ENCODE measurements at regions not wholly inside any gene's neighbourhood (a gene's known extent, or its start where the extent isn't known, plus 50 kb on each side); places are given as distances from the start of the nearest gene placed in this dataset.

GRCh38 chr6:9409126-9409525 lies 973.8 kb upstream of the SLC35B3 start:
- no peak for DNase-seq (ENCODE audit: low read depth in 2 of 2)

DNA sequence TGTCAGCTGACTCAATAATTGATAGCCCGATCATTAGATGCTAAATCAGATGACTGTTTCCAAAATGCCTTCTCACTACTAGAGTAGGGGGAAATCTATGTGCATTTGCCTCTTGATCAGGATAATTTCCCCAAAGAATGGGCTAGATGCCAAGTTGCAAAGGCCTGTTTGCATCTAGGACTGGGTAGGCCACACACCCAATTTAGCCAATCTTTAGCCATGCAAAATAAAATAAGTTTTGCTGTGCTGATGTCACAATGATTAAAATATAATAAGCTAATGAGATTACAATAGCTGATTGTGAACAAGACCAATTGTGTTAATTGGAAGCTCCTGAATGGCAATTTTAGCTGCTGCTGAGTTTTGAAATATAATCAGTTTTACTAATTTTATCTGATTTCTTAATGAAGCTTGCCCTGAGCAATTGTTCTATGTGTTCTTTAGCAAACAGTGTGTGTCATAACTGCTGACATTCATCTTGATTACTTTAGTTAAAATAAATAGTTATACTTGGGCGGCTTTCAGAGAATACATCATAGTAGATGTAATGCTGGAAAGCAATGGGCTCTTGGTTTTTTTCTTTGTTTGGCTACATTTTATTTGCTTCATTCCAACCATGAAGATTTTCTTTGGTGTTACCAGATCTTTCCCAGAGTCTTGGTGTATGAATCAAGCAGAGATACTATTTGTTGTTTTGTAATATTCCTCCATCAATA lies 973.2 kb upstream of the SLC35B3 start:
- no peak for DNase-seq (ENCODE audit: low read depth in 2 of 2)

GRCh38 chr6:9405825-9406224 lies 970.5 kb upstream of the SLC35B3 start:
- peak; percentile 18 to 54 for DNase-seq (ENCODE audit: low read depth in 2 of 2)

- DNase-seq (ENCODE audit: low read depth in 2 of 2), result peak in 1 of 2 donors; percentile 57
Measured at GRCh38 chr6:9405369-9405768, 970.0 kb upstream of the SLC35B3 start.

- DNase-seq (ENCODE audit: low read depth in 2 of 2), result no peak
Measured at GRCh38 chr6:9404351-9405146, 969.2 kb upstream of the SLC35B3 start.

GRCh38 chr6:9403736-9404135 lies 968.4 kb upstream of the SLC35B3 start:
- no peak for DNase-seq (ENCODE audit: low read depth in 2 of 2)

- DNase-seq (ENCODE audit: low read depth in 2 of 2), result no peak
Measured at GRCh38 chr6:9401960-9402359, 966.6 kb upstream of the SLC35B3 start.

DNA sequence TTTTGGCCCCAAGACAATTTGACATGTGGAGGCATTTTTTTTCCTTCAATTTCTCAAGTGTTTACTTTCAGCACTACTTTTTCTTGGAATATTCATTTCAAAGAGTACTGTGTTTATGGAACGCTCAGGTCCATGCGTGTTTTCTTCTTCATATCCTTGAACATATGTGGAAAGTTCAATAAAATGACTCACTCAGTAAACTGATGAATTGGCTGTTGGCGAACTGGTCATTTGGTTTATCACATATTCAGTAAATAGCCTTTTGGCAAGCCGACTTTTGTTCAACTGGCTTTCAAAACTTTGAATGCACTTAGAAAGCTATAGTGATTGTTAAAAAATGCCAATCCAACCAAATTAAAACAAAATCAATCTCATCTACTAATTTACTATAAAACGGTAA lies 964.6 kb upstream of the SLC35B3 start:
- no peak for DNase-seq (ENCODE audit: low read depth in 2 of 2)

GRCh38 chr6:9398767-9399373 lies 963.5 kb upstream of the SLC35B3 start:
- peak in 1 of 2 donors; percentile 25 for DNase-seq (ENCODE audit: low read depth in 2 of 2)

GRCh38 chr6:9398071-9398766 lies 962.9 kb upstream of the SLC35B3 start:
- peak; percentile 52 to 53 for DNase-seq (ENCODE audit: low read depth in 2 of 2)

- no peak for DNase-seq (ENCODE audit: low read depth in 2 of 2)
Measured at GRCh38 chr6:9388596-9388995, 953.3 kb upstream of the SLC35B3 start.

DNA sequence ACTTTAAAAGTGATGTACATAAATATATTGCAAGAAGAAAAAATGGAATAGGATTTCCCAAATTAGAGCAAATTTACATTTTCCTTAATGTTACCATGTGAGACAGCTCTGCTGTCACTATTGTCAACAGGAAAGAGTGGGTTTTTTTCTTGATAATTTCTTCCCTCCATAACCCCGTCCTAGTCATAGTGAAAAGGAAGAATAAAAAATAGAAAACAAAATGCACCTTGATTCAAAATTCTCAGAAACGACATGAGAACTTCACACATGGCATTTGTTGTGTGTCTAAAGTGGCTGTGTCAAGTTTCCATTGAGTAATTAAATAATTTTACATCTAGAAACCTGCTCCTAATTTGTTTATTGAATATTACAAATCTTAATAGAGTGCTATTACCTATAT lies 945.2 kb upstream of the SLC35B3 start:
- DNase-seq (ENCODE audit: low read depth in 2 of 2), result no peak

DNA sequence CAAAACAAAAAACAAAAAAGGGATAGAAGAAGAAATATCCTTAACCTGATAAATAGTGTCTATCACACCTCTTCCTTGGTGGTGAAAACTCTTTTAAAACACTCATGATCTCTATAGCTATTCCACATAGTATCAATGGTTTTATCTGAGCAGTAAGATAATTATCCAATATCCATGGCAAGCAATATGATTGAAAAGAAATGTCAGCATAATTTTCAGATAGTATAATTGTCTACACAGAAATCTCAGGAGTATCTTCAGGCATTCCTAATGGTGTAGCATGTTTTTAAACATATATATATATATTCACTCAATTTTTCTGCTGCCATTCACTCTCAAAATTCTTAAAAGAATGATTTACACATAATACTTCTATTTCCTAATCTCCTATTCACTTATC lies 938.0 kb upstream of the SLC35B3 start:
- DNase-seq (ENCODE audit: low read depth in 2 of 2), result no peak

- DNase-seq (ENCODE audit: low read depth in 2 of 2), result no peak
Measured at GRCh38 chr6:9370480-9370879, 935.1 kb upstream of the SLC35B3 start.

- no peak for DNase-seq (ENCODE audit: low read depth in 2 of 2)
Measured at GRCh38 chr6:9365378-9365777, 930.0 kb upstream of the SLC35B3 start.

DNA sequence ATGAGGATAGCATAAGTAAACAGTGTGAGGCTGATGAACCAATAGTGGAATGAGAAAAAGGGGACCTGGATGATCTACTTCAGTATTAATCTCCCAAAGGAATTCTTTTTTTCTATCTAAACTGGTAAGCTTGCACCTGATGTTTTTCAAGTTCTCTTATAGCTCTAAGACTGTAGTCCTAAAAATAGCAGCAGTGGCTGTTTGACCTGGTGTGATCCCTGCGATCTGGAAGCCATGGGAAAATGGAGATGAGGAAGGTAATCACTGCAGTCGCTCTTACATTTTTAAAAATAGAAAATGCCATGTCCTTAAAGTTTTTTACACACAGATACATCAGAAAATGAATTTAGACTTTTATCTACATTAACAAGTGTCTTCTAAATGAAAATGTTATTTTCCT lies 926.4 kb upstream of the SLC35B3 start:
- no peak for DNase-seq (ENCODE audit: low read depth in 2 of 2)

DNA sequence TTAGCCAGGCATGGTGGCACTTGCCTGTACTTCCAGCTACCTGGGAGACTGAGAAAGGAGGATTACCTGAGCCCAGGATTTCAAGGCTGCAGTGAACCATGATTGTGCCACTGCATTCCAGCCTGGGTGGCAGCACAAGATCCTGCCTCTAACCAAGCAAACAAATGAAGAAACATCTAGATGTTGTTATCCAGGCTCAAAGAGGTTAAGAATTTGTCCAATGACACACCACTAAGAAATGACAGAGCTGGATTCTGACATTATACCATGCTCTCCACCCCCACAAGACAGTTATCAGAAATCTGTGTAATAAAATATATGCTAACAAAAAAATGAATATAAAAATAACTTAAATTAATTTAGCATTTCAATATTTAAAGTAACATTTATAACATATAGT lies 925.5 kb upstream of the SLC35B3 start:
- DNase-seq (ENCODE audit: low read depth in 2 of 2), result no peak

DNA sequence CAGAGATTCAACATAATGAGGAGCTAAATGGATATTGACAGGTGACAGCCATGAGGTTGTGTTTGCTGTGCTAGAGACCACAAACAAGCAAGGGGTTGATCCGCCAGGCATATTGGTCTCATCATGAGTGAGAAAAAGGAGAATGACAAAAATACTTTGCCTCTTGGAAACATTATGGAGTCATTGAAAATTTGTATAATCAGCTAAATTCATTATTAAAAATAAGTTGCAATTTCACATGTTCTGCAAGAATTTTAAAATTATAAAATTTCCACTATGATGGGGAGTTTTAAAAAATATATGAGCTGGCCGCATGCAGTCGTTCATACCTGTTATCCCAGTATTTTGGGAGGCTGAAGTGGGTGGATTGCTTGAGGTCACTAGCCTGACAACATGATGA lies 912.3 kb upstream of the SLC35B3 start:
- no peak for DNase-seq (ENCODE audit: low read depth in 2 of 2)

GRCh38 chr6:9346923-9347322 lies 911.6 kb upstream of the SLC35B3 start:
- no peak for DNase-seq (ENCODE audit: low read depth in 2 of 2)

DNA sequence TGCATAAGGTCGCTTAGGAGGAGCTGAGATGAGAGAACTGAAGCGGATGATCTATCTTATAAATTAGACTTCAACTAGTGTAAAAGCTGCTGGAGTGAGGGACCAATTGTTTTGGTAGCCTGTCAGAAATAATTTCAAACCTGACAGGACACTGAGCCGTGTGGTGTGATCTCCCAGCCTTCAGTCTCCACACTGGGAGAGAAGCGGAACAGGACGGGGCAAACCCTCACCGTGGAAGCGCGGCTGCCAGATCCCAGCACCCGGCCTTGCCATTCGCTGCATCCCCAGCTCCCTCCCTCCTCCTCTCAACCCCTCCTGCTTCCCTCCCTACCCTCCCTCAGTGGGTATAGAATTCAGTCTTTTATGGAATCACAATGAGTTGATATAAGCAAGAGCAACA lies 900.1 kb upstream of the SLC35B3 start:
- DNase-seq (ENCODE audit: low read depth in 2 of 2), result no peak

GRCh38 chr6:9334979-9335378 lies 899.6 kb upstream of the SLC35B3 start:
- no peak for DNase-seq (ENCODE audit: low read depth in 2 of 2)

DNA sequence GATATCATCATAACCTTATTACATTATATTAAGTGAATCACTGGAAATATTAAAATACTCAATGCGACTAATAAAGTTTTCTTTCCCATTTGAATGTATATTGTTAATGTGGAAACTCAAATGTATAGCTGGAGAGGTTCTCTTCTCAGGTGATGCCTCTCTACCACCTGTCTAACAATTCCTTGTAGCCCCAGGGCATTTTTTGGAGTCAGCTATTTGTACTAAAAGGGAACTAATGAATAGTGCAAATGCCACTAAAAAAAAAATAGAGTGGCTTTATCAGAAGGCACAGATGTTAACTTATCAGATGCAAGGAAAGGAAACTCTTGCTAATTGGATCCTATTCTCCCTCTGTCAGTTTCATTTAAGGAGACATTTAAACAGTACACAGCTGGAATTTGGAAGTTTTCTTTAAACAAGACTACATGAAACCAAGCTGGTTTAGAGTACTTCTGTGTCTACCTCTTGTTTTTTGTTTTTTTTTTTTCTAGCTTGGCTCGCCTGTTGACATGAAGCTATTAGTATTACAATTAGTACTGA lies 897.0 kb upstream of the SLC35B3 start:
- DNase-seq (ENCODE audit: low read depth in 2 of 2), result no peak

Data from lung microvascular endothelial cell (primary cell).